ENCODE measurements at regions not wholly inside any gene's neighbourhood (a gene's known extent, or its start where the extent isn't known, plus 50 kb on each side); places are given as distances from the start of the nearest gene placed in this dataset.

DNA sequence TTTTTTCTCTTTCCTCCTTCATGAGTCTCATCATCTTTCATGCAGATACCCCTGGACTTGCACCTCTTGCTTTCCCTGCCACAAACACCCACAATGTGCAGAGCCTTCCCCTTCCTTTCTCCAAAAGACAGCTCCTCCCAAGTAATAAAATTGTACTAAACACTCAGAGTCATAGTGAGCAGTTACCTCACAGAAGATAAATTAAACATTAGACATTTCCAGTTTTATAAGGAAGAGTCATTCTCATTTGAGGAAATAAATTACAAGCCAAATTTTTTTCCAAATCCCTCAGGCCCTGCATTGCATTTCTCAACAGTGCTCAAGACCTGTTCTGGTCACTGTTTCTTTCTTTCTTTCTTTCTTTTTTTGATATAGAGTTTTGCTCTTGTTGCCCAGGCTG lies 131.5 kb downstream of the ATPSCKMT start:
- no peaks in the 10 kb centered on the region for H3K9me3 ChIP-seq (ENCODE audit: low read length)
- H3K4me3 ChIP-seq (ENCODE audit: low read depth, low read length, poor library complexity, severe bottlenecking) = no peak overlapping the region
- no peaks in the 10 kb centered on the region for H3K79me2 ChIP-seq (ENCODE audit: insufficient read depth, low read length)
- no peaks in the 10 kb centered on the region for H3K4me1 ChIP-seq (ENCODE audit: insufficient read depth, low read length, severe bottlenecking)
- H3K27me3 ChIP-seq (ENCODE audit: insufficient read depth, low read length) = no peaks in the 10 kb centered on the region
- no peak overlapping the region for H2AFZ ChIP-seq (ENCODE audit: low read length)
- no peak overlapping the region for H3K27ac ChIP-seq (ENCODE audit: low read depth, low read length, poor library complexity, severe bottlenecking)
- no peak overlapping the region for H3K9ac ChIP-seq (ENCODE audit: low read length)
- H3F3A ChIP-seq (ENCODE audit: insufficient read depth, low read length) = no peaks in the 10 kb centered on the region
- no peak for TF ChIP-seq EZH2 (IDR thresholded peaks at IDR 0.05; ENCODE audit: borderline replicate concordance, low read length)
- TF ChIP-seq, protein P1, sequence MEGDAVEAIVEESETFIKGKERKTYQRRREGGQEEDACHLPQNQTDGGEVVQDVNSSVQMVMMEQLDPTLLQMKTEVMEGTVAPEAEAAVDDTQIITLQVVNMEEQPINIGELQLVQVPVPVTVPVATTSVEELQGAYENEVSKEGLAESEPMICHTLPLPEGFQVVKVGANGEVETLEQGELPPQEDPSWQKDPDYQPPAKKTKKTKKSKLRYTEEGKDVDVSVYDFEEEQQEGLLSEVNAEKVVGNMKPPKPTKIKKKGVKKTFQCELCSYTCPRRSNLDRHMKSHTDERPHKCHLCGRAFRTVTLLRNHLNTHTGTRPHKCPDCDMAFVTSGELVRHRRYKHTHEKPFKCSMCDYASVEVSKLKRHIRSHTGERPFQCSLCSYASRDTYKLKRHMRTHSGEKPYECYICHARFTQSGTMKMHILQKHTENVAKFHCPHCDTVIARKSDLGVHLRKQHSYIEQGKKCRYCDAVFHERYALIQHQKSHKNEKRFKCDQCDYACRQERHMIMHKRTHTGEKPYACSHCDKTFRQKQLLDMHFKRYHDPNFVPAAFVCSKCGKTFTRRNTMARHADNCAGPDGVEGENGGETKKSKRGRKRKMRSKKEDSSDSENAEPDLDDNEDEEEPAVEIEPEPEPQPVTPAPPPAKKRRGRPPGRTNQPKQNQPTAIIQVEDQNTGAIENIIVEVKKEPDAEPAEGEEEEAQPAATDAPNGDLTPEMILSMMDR (IDR thresholded peaks at IDR 0.05; ENCODE audit: low read length) = no peak
- H3K36me3 ChIP-seq (ENCODE audit: insufficient read depth, low read length) = no peaks in the 10 kb centered on the region
- H3K4me2 ChIP-seq (ENCODE audit: low read length) = no peak overlapping the region
- no peaks in the 10 kb centered on the region for H4K20me1 ChIP-seq (ENCODE audit: insufficient read depth, low read length)
- no peaks in the 10 kb centered on the region for H3K9me2 ChIP-seq (ENCODE audit: low read depth, low read length)

DNA sequence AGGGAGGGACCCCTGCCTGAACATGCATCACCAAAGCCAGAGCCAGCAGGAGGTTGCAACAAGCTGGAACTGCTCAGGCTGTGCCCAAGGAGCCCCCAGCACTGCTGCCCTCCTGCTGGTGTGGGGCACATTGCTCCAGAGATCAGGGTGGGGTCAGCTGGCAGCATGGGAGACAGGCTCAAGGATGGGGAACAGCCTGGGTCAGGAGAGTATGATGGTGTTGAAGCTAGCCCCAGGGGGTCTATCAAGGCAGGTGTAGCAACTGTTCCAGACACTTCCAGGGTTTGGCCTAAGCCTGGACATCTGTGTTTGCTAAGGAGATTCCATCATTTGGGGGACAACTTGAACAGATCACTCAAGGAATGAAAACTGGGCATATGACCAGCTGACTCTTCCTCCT lies 133.1 kb downstream of the ATPSCKMT start:
- H3K9me2 ChIP-seq (ENCODE audit: low read depth, low read length) = no peaks in the 10 kb centered on the region
- H3K36me3 ChIP-seq (ENCODE audit: insufficient read depth, low read length) = no peaks in the 10 kb centered on the region
- no peak overlapping the region for H3K27ac ChIP-seq (ENCODE audit: low read depth, low read length, poor library complexity, severe bottlenecking)
- no peak overlapping the region for H3K4me3 ChIP-seq (ENCODE audit: low read depth, low read length, poor library complexity, severe bottlenecking)
- H3K9ac ChIP-seq (ENCODE audit: low read length) = no peak overlapping the region
- no peak overlapping the region for H3K4me2 ChIP-seq (ENCODE audit: low read length)
- no peaks in the 10 kb centered on the region for H4K20me1 ChIP-seq (ENCODE audit: insufficient read depth, low read length)
- no peaks in the 10 kb centered on the region for H3K27me3 ChIP-seq (ENCODE audit: insufficient read depth, low read length)
- H3K79me2 ChIP-seq (ENCODE audit: insufficient read depth, low read length) = no peaks in the 10 kb centered on the region
- no peaks in the 10 kb centered on the region for H3K9me3 ChIP-seq (ENCODE audit: low read length)
- H3K4me1 ChIP-seq (ENCODE audit: insufficient read depth, low read length, severe bottlenecking) = no peaks in the 10 kb centered on the region
- H2AFZ ChIP-seq (ENCODE audit: low read length) = no peak overlapping the region
- H3F3A ChIP-seq (ENCODE audit: insufficient read depth, low read length) = no peaks in the 10 kb centered on the region
- TF ChIP-seq, protein P1 (IDR thresholded peaks at IDR 0.05; ENCODE audit: low read length) = no peak
- no peak for TF ChIP-seq EZH2 (IDR thresholded peaks at IDR 0.05; ENCODE audit: borderline replicate concordance, low read length)

DNA sequence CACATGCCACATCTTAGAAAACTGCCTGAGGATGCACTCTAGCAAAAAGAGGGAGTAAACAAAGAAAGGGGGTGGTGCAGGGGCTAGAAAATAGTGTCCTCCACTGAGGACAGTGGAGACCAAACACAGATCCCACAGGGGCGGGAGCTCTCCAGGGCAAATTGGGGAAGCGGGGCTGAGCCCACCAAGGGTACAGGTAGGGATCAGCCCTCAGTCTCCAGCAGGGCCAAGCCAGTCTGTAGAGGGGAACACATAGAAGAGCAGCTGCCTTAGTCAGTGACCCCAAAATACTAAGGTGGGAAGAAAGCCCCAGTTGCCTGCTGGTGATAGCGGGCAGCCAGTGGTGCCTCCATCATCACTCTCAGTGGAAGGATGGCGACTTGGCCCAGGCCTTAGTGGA lies 134.0 kb downstream of the ATPSCKMT start:
- Histone ChIP-seq H3K36me3 (ENCODE audit: insufficient read depth, low read length) (no peaks in the 10 kb centered on the region), H3F3A (ENCODE audit: insufficient read depth, low read length) (no peaks in the 10 kb centered on the region), H3K9me3 (ENCODE audit: low read length) (no peaks in the 10 kb centered on the region), H3K27ac (ENCODE audit: low read depth, low read length, poor library complexity, severe bottlenecking) (no peak overlapping the region), H3K79me2 (ENCODE audit: insufficient read depth, low read length) (no peaks in the 10 kb centered on the region), H3K9ac (ENCODE audit: low read length) (no peak overlapping the region), H2AFZ (ENCODE audit: low read length) (no peak overlapping the region), H3K27me3 (ENCODE audit: insufficient read depth, low read length) (no peaks in the 10 kb centered on the region), H4K20me1 (ENCODE audit: insufficient read depth, low read length) (no peaks in the 10 kb centered on the region), H3K4me2 (ENCODE audit: low read length) (no peak overlapping the region), H3K4me3 (ENCODE audit: low read depth, low read length, poor library complexity, severe bottlenecking) (no peak overlapping the region), H3K9me2 (ENCODE audit: low read depth, low read length) (no peaks in the 10 kb centered on the region), H3K4me1 (ENCODE audit: insufficient read depth, low read length, severe bottlenecking) (no peaks in the 10 kb centered on the region)
- TF ChIP-seq, protein P1 (IDR thresholded peaks at IDR 0.05; ENCODE audit: low read length) = no peak
- no peak for TF ChIP-seq EZH2 (IDR thresholded peaks at IDR 0.05; ENCODE audit: borderline replicate concordance, low read length)
